ENCODE measurements at regions not wholly inside any gene's neighbourhood (a gene's known extent, or its start where the extent isn't known, plus 50 kb on each side); places are given as distances from the start of the nearest gene placed in this dataset.

DNA sequence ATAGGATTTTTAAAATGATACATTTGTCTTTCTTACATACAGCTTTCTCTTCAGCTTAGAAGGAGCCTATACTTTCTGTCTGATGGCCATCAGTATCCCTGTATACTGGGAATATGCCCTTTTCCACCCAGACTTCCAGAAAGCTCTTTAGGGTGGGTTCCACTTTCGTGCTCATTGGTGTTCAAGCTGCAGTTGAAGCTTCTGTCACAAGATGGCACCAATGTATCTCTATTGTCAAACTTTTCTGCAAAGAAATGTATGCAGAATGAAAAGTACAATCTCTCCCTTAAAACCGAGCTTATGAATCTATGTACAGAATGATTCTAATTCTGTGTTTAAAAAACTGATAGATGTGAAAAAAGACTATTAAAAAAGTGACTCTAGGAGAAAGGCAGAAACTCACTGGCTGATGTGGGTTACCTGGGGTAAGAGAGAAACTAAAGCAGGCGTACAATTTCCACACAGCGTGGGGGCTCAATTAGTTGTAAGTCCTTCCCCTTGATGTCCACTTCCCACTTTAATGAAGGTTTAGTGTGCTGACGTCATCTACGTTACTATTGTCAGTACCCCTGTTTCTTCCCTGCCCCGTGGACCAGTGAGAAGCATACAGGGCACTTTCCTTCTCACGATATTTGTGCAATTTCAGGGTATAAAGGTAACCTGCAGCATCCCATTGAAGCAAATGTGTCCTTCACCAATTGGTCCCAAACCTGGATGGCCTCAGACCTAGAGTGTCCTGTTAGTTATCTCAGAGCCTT lies 57.3 kb upstream of the TCEAL2 start:
- peak; percentile 5 for DNase-seq (ENCODE audit: low read depth)

DNA sequence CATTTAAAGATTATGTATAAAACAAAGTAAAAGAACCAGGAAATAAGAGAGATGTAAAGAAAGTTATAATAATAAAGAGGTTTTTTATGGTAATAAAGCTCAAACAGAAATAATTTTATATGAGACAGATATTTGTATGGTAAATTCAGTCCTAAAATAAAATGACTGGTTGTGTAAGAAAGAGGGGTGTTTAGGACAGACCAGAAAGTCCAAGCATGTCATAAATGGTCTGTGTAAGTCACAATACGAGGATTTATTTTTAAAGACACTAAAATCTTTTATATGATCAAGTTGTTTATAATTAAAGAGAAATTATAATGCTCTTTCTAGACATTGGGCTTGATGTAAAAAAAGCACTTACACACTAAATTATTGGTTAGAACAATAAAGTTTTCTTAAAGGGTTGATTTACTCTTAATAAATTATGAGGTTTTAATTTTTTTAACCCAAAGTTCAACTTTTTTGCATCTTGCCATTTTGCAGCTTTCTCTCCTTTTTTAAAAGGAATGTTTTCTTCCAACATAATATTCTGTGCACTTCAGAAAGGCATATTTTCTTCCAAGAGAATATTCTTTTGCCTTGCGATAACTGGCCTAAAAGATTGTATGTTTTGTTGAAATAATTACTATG lies 61.9 kb upstream of the TCEAL2 start:
- DNase-seq (ENCODE audit: low read depth): peak; percentile 0

DNA sequence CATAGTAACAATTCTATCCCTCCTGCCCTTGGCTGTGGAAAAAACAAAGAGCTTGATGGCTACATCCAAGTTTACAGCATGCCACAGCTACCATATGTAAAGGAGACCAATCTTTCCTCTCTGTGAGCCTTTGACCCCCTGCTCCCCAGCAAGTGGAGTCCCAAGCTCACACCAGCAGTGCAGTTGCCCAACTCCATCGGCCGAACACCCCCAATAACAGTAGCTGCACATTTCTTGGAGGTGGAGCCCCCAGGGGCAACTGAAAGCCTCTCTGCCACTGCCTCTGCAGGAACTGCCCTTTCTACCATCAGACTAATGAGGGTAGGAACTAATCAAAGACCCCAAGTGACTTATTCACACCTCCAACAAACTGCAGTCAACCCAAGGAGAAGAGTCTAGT lies 81.0 kb upstream of the TCEAL2 start:
- DNase-seq (ENCODE audit: low read depth): no peak

DNA sequence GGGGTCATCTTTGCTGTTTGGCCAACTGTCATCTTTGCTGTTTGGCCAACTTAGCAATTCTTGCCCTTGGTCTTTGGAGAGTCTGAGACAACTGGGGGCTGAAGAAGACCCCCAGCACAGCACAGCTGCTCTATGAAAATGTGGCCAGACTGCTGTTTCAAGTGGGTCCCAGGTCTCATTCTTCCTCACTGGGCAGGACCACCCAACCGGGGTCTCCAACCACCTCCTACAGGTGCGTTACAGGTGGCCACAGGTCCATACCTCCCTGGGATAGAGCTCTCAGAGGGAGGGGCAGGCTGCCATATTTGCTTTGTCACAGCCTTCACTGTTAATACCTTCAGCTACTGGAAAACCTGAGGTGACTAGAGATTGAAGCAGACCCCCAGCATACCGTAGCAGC lies 82.1 kb upstream of the TCEAL2 start:
- no peak for DNase-seq (ENCODE audit: low read depth)

DNA sequence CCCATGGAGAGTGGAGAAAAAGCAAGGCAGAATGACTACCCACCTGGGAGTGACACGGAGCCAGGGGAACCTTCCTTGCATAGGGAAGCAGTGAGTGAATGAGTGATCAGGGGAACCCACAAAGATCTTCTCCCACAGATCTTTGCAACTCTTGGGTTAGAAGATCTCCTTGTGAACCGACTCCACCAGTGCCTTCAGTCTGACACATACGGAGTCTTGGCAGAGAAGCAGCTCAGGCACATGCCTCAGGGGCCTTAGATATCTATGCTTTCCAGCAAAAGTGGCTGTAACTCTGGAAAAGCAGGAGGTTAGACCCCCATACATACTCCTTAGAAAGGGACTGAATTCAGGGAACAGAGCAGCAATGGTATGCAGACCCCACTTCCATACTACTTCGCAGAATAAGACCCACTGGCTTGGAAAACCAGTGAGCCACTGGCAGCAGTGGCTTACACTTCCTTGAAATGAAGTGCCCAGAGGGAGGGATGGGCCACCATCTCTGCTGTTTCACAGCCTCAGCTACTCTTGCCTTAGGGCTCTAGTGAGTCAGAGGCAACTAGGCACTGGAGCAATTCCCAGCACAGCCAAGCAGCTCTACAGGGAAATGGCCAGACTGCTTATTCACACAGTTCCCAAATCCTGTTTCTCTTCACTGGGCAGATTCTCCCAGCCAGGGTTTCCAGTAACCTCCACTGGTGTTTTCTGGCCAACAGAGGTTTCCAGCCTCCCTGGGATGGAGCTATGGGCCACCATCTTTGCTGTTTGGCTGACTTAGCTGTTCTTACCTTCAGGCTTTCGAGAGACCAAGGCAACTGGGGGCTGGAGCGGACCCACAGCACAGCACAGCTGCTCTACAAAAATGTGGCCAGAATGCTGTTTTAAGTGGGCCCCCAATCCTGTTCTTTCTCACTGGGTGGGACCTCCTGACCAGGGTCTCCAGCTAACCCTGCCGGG lies 82.8 kb upstream of the TCEAL2 start:
- peak; percentile 1 for DNase-seq (ENCODE audit: low read depth)

DNA sequence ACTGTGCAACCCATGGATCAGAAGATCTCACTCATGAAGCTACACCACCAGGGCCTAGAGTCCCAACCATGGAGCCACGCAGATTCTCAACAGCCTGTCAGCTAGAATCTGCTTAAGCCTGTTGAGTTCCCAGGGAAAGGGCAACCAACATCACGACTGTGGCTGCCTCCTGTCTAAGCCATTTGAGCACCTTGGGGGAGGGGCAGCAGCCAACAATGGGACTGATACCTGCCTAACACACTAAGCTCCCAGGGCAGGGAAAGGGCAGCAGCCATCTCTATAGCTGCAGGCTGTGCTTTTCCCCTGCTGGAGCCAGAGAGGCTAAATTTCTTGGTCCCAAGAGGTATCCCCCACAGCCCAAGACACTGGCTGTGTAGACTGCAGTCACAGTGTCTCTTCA lies 96.5 kb upstream of the TCEAL2 start:
- no peak for DNase-seq (ENCODE audit: low read depth)

DNA sequence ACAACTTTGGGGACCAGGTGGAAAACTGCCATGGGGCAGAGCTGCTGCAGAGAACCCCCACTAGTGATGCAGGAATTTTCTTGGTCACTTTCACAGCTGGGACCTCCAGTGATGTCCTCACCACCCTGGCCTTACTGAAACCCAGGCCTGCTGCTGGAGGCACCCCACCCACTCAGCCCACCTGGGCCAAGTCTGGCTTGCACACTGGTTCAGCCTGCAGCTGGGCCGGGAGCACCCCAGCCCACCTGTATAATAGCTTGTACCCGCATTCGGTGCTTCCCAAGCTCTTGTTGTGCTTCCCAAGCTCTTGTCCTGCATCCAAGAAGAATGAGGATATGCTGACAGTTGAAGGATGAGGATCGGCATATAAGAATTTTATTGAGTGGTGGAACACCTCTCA lies 86.4 kb upstream of the ZMAT1 start:
- no peak for DNase-seq (ENCODE audit: low read depth)

DNA sequence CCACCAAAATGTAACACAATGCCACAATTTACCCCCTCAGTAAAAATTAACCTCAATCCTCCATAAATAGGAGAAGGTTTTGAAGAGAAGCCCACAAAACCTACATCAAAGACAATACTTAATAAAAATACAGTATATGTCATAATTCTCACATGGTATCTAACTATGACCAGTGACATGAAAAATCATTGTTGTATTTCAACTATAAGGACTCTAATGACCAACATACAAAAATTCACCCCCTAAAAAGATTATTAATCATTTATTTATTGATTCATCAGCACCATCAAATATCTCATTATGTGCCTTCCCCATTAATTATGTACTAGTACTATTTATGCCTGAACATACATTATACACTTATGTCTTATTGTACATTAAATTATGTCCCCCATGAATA lies 77.1 kb upstream of the ZMAT1 start:
- DNase-seq (ENCODE audit: low read depth): no peak

DNA sequence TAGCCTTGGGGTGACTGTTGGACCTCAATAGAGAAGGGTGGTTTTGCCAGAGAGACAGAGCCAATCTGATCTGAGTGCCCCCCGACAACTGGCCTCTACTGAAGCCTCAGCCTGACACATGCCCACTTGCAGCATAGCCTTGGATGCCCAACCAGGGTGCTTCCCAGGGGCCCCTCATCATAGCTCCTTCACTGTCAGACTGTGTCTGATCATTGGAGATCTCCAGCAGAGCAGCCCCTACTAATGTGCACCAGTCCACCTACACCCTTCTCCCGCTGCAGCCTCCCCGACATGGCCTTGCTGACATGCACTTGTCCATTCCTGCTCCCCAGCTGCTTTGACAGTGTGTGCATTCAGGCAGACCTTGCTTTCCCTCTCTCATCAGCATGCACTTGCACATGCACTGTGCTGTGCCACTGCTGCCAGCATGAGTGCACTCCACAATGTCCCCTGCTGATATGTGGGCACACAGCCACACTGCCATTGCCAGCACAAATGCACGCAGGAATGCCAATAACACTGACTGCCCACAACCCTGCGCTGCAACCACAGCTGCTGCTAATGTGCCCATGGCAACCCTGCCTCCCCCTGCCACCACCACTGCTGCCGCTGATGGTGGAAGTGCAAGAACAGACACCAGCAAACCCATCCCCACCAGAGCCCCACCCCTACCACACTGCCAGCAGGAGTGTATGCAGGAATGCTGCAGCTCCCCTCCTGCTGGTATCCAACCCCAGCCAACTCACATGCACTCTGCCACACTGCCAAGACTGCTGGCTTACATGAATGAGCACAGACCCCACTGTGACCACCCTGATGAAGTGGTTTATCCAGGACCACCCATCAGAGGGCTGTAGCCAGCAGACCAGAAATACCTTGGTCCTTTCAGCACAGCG lies 68.1 kb upstream of the ZMAT1 start:
- DNase-seq (ENCODE audit: low read depth): no peak

DNA sequence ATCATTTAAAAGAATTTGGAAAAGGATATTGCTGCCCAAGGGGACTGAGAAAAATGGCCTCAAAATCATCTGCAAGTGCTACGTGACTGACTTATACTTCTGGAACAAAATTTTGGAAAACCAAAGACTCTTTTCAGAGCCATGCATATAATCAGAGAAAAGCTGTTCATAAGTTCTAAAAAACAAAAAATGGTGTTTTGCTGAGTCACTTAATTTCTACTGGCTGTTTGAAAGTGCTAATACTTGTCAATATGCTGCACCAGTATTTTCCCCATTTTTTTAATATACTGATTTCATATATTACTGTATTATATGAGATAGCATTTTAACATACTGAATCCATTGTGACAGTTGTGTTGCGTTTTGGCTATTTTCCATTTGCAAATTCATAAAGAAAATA lies 61.5 kb upstream of the ZMAT1 start:
- DNase-seq (ENCODE audit: low read depth): no peak

DNA sequence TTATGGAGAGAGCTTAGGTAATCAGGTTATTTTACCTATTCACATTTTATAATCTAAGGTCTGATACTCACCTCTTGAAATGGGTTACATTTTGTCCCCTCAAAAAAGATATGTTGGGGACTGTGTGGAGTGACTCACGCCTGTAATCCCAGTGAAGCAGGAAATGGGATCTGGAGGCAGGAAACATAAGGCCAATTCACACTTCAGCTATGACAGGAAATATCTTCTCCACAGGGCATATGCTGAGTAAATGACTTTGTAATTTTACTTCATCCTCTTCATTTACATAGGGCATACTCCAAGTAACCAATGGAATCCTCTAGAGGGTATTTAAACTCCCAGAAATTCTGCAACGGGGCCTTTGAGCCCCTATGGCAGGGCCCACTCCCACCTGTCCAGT lies 54.8 kb upstream of the ZMAT1 start:
- peak; percentile 5 for DNase-seq (ENCODE audit: low read depth)

Data from LHCN-M2 (cell line).